ENCODE measurements at regions not wholly inside any gene's neighbourhood (a gene's known extent, or its start where the extent isn't known, plus 50 kb on each side); places are given as distances from the start of the nearest gene placed in this dataset.
"Not testable (repeated sequence)": the region's sequence is repeated elsewhere in the genome, so short reads cannot be mapped to it uniquely, and the experiment has no call there.

- FAIRE-seq: no peak
- DNase-seq (ENCODE audit: insufficient read length, low spot score): no peak
Measured at GRCh38 chr9:31253800-31254762, 1130.4 kb upstream of the ACO1 start.

- FAIRE-seq (no peak), DNase-seq (ENCODE audit: insufficient read length, low spot score) (no peak)
Measured at GRCh38 chr9:31255211-31255610, 1129.2 kb upstream of the ACO1 start.

- DNase-seq (ENCODE audit: insufficient read length, low spot score) (no peak), FAIRE-seq (no peak)
Measured at GRCh38 chr9:31259824-31260223, 1124.6 kb upstream of the ACO1 start.

- DNase-seq (ENCODE audit: insufficient read length, low spot score) (no peak), FAIRE-seq (no peak)
Measured at GRCh38 chr9:31272456-31273295, 1111.8 kb upstream of the ACO1 start.

- DNase-seq (ENCODE audit: insufficient read length, low spot score) (no peak), FAIRE-seq (no peak)
Measured at GRCh38 chr9:31275419-31275818, 1109.0 kb upstream of the ACO1 start.

- DNase-seq (ENCODE audit: insufficient read length, low spot score): no peak
- no peak for FAIRE-seq
Measured at GRCh38 chr9:31290731-31291130, 1093.7 kb upstream of the ACO1 start.

- DNase-seq (ENCODE audit: insufficient read length, low spot score) (no peak), FAIRE-seq (no peak)
Measured at GRCh38 chr9:31302620-31303418, 1081.6 kb upstream of the ACO1 start.

- FAIRE-seq (no peak), DNase-seq (ENCODE audit: insufficient read length, low spot score) (peak; percentile 12)
Measured at GRCh38 chr9:31304576-31304975, 1079.9 kb upstream of the ACO1 start.

GRCh38 chr9:31314241-31314640 is 1070.2 kb upstream of the ACO1 start:
- FAIRE-seq: no peak
- no peak for DNase-seq (ENCODE audit: insufficient read length, low spot score)

- no peak for DNase-seq (ENCODE audit: insufficient read length, low spot score)
Measured at GRCh38 chr9:31320494-31320893, 1063.9 kb upstream of the ACO1 start.

GRCh38 chr9:31321256-31321655 is 1063.2 kb upstream of the ACO1 start:
- FAIRE-seq: no peak

More at GRCh38 chr9:31320494-31320893, 1063.9 kb upstream of the ACO1 start:
- FAIRE-seq: no peak

GRCh38 chr9:31321686-31322085 is 1062.8 kb upstream of the ACO1 start:
- no peak for FAIRE-seq
- no peak for DNase-seq (ENCODE audit: insufficient read length, low spot score)

More at GRCh38 chr9:31321256-31321655, 1063.2 kb upstream of the ACO1 start:
- DNase-seq (ENCODE audit: insufficient read length, low spot score): no peak

- DNase-seq (ENCODE audit: insufficient read length, low spot score) (no peak), FAIRE-seq (no peak)
Measured at GRCh38 chr9:31323726-31324444, 1060.6 kb upstream of the ACO1 start.

GRCh38 chr9:31325778-31326177 is 1058.7 kb upstream of the ACO1 start:
- FAIRE-seq: no peak

GRCh38 chr9:31326883-31327282 is 1057.6 kb upstream of the ACO1 start:
- DNase-seq (ENCODE audit: insufficient read length, low spot score); FAIRE-seq: not testable (repeated sequence)

More at GRCh38 chr9:31325778-31326177, 1058.7 kb upstream of the ACO1 start:
- DNase-seq (ENCODE audit: insufficient read length, low spot score): no peak

GRCh38 chr9:31334837-31335528 is 1049.5 kb upstream of the ACO1 start:
- DNase-seq (ENCODE audit: insufficient read length, low spot score): no peak
- FAIRE-seq: no peak

- no peak for FAIRE-seq
Measured at GRCh38 chr9:31335529-31336234, 1048.8 kb upstream of the ACO1 start.

GRCh38 chr9:31336386-31336785 is 1048.1 kb upstream of the ACO1 start:
- DNase-seq (ENCODE audit: insufficient read length, low spot score) (no peak), FAIRE-seq (no peak)

More at GRCh38 chr9:31335529-31336234, 1048.8 kb upstream of the ACO1 start:
- DNase-seq (ENCODE audit: insufficient read length, low spot score): no peak

GRCh38 chr9:31336841-31337240 is 1047.6 kb upstream of the ACO1 start:
- no peak for DNase-seq (ENCODE audit: insufficient read length, low spot score)
- FAIRE-seq: no peak

All from HTR-8/SVneo (cell line).